Right lobe of liver (tissue), 4 donors: ENCODE measurements at regions not wholly inside any gene's neighbourhood (a gene's known extent, or its start where the extent isn't known, plus 50 kb on each side); places are given as distances from the start of the nearest gene placed in this dataset.

Source experiments
- POLR2A ChIP-seq: fragments of 450-650 bp; IDR thresholded peaks from one replicate; pipeline ENCODE4 v1.6.1; 2017; ENCODE audit warnings: antibody characterized with exemption, mild to moderate bottlenecking
- TF ChIP-seq, protein P1 (sequence below), 4 donors: fragments of 200-600 bp in 3 of 4; fragments of 450-650 bp in 1 of 4; IDR thresholded peaks; one replicate each; pipeline versions ENCODE4 v1.5.1 to v1.8.0; 2016 to 2022; ENCODE audit warnings: antibody characterized with exemption in 4 of 4, mild to moderate bottlenecking in 2 of 4
- donor health status: DM: no; HTN: no; CAD: no.
- donor health status: DM: no; HTN: no; CAD: no.
- donor health status: DM: no; HTN: yes; CAD: no.

DNA sequence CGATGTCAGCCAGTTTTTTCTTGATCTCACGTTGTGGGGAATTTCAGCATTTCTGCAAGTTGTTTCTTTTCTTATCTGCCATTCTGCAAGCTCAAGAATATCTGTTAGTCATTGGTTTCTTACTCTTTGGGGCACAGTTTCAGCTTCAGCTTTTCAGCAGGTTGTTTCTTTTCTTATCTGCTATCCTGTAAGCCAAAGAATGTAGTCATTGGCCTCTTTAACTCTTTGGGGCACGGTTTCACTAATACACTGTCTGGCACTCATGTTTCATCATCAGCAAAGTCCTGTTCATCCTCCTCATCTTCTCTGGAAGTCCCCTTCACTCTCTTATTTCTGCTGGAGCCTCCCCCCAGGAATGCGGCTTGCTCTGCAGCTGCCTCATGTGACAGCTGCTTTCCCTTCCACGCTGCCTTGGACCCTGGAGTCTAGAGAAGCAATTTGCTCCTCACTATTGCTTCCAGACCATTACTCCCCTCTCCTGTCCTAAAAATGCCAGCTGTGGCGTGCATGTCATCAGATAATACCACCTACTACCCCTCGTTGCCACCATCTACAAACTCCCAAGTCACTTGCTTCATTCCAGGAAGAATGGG lies 67.0 kb upstream of the CACNA1E start:
- no peak for TF ChIP-seq POLR2A
- TF ChIP-seq, protein P1, sequence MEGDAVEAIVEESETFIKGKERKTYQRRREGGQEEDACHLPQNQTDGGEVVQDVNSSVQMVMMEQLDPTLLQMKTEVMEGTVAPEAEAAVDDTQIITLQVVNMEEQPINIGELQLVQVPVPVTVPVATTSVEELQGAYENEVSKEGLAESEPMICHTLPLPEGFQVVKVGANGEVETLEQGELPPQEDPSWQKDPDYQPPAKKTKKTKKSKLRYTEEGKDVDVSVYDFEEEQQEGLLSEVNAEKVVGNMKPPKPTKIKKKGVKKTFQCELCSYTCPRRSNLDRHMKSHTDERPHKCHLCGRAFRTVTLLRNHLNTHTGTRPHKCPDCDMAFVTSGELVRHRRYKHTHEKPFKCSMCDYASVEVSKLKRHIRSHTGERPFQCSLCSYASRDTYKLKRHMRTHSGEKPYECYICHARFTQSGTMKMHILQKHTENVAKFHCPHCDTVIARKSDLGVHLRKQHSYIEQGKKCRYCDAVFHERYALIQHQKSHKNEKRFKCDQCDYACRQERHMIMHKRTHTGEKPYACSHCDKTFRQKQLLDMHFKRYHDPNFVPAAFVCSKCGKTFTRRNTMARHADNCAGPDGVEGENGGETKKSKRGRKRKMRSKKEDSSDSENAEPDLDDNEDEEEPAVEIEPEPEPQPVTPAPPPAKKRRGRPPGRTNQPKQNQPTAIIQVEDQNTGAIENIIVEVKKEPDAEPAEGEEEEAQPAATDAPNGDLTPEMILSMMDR (IDR thresholded peaks at IDR 0.05): no peak
